Right hindlimb (tissue), 1 donor: ENCODE measurements at regions not wholly inside any gene's neighbourhood (a gene's known extent, or its start where the extent isn't known, plus 50 kb on each side); places are given as distances from the start of the nearest gene placed in this dataset.
"Not testable (repeated sequence)": the region's sequence is repeated elsewhere in the genome, so short reads cannot be mapped to it uniquely, and the experiment has no call there.

ENCODE experiments used
- DNase-seq: peaks from one replicate; pipeline ENCODE4 v3.0.0-alpha.2; 2018

DNA sequence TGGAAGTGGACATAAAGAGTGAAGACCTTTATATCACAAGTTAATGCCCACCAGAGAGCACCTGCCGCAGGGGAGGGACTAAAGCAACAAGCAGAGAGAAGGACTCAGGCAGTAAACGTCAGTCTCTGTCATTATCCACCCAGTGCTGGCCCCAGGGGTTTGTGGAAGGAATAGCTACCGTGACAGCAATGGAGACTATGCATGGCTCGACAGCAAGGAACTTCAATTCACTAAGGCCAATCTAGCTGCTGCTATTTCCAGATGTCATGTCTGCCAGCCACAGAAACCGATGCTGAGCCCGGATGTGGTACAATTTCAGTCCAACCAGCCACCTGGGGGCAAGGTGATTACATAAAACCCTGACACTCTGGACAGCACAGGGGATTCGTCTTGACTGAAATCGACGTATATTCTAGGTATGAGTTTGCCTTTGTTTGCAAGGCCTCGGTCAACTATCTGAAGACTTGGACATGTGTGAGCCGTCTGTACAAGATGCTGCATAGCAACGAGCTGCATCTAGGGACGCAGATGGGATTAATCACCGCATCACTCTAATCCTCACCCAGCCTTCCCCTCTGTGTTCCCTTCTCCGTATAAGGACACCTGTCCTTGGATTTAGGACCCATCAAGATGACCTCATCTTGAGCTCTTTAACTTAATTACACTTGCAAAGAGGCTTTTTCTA, 154.1 kb upstream of the SH3BP4 start:
- no peak for DNase-seq

DNA sequence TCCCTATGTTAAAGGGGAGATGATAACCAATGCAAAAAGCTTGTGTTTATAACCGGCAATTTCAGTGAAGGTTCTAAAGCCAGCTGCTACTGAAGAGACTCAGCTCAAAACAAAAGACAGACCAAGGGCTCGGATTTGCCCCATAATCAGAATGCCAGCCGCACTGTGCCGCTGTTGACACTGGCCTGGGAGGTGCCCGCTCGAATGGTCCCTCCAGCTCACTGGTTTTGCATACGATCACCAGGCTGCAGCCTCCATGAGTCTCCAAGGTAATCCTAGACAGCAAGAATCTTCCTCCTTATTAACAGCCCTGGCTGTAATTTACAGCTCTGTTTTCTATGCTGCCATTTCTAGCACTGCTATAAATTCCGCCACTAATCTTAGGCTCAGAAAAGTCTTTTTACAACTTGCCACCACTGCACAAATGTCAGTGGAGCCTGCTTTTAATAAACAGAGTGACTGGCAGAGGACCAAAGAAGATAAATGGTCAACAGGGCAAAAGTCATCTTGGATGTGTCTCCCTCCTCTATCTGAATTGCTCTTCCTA, 155.7 kb upstream of the SH3BP4 start:
- no peak for DNase-seq

DNA sequence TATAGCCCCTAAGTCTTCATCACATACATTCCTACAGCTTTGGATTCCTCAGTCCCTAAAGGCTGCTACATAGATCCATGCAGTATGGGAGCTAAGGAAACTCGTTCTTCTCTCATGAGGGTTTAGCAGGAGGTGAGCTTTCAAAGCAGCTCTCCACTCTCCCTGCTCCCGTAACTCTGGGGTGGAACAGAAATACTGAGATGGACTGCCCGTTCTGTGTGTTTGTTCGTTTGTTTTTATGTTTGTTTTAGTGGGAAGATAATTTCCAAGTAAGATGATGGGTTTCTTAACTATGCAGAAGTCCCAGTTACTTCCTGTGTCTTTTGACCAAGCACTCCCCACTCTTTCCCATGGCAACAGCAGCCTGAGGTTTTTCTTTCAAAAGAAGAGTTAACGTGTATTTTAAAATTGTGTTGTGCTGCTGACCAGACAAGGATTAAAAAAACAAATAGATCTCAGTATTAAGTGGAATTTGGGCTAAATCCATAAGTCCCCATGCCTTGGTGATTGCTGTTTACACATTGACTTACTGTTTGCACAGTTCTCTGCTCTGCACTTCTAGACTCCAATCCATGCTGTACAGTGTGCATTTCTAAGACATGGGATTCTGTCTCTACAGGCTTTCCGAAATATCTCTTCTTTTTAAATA, 156.4 kb upstream of the SH3BP4 start:
- DNase-seq = no peak

DNA sequence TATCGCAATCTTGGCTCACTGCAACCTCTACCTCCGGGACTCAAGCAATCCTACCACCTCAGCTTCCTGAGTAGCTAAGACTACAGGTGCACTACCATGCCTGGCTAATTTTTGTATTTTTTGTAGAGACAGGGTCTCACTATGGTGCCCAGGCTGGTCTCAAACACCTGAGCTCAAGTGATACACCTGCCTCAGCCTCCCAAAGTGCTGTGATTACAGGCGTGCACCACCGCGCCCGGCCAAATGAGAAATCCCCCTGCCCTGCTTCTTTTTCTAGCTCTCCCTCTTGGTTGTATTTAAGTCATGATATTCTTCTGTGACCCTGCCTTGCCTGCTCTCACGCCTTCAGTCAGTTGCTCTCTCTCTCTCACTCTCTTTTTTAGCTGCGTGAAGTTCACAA, 157.0 kb upstream of the SH3BP4 start:
- DNase-seq = no peak

DNA sequence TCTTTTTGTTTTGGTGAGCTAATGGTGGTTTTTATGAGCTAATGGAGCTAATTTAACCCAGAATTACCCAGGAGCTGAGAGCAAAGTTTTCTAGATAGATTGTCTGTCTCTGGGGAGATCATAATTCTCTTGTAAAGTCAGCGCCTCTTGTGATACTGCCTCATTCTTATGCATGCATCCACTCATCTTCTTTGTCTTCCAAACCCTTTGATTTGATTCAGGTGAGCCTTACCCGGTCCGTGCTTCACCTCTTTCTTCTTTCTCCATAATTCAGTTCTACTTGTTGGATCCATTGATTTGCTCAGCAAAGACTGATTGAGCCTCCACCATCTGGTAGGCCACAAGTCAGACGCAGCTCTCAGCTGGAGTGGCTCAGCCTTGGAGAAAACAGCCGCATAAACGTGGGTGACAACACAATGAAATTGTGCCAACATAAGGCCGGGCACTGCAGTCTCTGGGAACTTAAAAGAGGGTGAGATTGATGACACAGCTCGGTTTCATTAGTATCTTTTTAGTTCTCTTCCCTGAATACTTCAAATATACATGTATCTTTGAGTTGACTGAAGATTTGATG, 158.5 kb upstream of the SH3BP4 start:
- no peak for DNase-seq

DNA sequence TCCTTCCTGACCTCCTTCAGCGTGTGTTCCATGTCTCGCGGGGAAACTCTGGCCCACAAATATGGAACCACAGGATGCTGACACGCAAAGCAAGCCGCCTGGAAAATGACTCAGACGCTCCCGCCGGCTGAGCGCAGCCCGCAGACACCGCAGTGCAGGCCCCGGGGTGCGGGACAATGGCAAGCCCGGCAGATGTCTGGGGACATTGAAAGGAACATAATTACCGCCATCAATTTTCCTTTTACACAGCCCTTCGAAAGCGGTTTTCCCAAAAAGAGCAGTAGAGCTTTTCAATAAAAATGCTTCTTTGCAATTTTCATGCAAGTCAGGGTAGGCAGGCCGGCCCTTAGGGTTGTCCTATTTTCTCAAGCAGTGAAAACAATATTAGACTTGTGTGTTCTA, 159.2 kb upstream of the SH3BP4 start:
- peak; percentile 51 for DNase-seq

DNA sequence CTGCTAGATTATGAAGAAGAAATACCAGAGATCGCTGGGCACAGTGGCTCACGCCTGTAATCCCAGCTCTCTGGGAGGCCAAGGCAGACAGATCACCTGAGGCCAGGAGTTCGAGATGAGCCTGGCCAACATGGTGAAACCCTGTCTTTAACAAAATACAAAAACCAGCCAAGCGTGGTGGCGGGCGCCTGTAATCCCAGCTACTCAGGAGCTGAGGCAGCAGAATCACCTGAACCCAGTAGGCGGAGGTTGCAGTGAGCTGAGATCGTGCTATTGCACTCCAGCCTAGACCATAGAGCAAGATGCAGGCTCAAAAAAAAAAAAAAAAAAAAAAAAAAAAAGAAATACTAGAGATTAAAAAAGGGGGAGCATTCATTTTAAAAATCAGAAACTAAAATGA, 159.7 kb upstream of the SH3BP4 start:
- DNase-seq = not testable (repeated sequence)

DNA sequence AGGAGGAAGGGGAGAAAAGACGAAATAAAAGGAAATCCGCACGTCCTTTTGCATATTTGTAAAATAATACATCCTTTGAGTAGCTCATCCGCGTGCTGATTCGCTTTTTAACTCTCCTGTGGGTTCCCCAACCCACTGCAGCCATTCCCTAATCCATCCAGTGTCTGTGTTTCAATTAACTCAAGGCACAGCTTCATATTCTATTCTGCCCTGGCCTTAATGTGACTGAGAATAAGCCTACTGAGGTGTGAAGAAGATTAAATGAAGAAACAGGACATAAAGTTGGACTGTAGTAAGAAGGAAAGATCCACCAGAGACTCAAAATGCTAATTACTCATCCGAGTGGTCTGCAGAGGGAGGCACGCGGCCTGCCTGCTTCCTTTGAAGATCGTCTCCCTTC, 161.4 kb upstream of the SH3BP4 start:
- no peak for DNase-seq

DNA sequence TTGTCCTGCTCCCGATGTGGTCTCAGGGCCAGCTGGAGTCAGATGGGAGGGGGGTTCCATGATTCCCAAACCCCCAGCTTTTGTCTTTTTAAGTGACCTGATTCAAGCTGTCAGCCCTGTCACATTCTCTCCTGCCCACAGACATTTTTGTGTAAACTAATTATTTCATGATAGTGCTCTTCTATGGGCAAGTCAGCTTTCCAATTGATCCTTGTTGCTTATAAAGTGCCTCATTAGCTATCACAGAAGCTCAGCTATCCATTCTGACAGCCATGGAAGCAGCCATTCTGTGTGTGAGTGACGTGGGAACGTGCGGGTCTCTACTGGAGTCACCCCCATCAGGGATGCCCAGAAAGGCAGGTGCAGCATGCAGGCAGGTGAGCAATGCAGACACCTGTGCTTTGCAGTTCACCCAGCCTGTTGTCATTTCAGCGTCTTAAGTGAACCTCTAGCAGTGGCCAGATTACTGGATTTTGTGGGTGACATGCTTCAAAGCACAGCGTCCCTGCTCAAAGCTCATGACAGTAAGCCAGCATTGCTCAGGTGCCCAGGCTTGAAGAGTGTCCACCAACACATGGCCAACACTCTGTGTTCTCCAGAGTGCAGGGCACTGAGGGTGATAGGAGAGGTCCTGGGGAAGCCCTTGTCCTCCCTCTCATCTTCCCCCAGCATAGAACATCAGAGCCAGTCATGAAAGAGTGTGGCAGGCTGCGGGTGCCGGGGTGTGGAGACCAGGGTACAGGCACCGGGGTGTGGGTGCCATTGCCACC, 162.1 kb upstream of the SH3BP4 start:
- no peak for DNase-seq

DNA sequence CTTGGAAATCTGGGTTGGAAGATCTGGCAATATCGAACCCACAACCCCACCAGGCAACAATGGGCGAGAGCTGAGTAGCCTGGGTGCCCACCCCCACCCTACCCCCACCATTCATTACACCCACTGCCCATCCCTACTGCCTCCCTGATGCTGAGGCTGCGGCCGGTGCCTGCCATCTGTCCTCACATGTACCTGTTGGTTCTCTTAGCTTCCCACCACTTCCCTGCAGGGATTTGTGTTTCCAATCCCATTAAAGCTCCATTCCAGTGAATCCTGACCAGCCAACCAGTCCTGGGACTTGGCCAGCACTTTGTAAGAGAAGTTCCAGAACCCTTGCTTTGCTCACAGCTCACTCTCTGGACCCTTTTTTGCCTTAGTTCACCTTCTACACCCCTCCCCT, 163.0 kb upstream of the SH3BP4 start:
- DNase-seq = no peak

DNA sequence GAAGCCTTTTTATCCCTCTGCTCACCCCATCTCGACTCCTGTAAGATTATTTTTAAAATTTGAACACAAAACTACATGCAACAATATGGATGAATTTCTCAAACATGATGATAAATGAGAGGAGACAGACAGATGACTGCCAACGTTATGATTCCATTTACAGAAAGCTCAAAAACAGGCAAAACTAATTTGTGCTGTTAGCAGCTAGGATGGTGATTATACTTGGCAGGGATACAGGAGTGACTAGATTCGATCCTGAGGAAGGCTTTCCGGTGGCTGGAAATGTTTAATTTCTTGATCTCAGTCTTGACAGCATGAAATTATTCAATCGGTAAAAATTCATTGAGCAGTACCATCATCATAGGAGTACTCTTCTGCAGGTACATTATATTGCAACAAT, 163.4 kb upstream of the SH3BP4 start:
- no peak for DNase-seq

DNA sequence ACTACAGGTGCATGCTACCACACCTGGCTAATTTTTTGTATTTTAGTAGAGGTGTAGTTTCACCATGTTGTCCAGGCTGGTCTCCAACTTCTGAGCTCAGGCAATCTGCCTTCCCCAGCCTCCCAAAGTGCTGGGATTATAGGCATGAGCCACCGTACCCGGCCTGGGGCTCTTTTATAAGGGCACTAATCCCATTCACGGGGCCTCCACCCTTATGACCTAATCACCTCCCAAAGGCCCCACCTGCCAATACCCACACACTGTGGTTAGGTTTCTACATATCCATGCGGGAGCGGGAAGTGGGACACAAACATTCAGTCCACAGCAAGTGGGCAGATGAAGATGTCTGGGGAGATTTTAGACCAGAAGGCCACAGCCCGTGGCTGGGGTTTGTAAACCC, 164.7 kb upstream of the SH3BP4 start:
- no peak for DNase-seq

DNA sequence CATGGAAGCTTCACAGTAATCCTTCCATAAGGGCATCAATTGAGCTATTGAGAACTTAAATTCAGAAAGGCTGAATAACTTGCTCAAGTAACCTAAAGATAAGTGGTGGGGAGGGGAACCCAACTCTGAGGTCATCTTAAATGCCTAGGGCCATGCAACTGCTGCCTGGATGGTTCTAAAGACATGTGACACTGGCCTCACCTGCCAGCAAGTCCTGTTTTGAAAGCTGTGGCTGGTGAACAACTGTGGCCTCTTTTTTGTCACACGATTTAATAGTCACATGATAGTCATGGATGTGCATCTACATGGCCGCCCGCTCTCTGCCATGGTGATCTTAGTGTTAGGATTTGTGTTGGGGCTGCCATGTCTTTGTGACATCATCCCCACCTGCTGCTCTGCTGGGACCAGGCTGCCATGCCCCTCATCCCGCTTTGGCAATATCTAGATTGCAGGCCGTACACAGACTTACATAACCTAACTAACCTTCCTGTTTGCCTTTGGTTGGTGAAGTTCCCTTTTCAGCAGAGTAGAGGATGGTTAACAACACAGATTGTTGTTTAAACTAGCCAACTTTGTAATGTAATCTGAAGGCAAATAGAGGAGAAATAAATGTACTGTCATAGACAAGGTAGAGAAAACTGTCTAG, 177.9 kb upstream of the SH3BP4 start:
- DNase-seq = no peak

DNA sequence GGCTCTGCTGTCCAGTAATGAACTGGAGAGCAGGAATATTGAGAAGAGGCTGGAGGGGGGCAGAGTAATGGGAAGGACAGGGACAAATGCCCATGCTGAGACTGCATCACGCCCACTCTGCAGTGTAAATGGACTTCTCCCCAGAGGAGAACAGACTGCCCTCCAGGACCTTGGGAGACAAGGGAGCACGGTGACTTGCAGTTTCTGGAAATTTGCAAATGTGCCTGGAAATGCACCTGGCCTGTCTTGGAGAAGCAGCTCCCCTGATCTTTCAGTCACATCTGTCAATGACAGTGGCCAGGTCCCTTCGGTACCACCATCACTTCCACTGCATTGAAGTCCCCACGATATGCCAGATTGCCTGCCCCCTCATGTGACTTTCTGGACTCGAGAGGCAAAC, 178.7 kb upstream of the SH3BP4 start:
- no peak for DNase-seq

DNA sequence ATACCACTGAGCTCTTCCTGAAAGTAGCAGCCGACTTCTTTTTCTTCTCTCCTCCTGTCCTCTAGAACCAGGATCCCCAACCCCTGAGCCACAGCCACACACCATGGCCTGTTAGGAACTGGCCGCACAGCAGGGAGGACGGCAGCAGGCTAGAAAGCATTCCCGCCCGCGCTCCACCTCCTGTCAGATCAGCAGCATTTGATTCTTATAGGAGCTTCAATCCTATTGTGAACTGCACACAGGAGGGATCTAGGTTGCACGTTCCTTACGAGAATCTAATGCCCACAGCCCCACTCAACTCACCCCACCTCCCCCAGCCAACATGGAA, 179.1 kb upstream of the SH3BP4 start:
- no peak for DNase-seq

DNA sequence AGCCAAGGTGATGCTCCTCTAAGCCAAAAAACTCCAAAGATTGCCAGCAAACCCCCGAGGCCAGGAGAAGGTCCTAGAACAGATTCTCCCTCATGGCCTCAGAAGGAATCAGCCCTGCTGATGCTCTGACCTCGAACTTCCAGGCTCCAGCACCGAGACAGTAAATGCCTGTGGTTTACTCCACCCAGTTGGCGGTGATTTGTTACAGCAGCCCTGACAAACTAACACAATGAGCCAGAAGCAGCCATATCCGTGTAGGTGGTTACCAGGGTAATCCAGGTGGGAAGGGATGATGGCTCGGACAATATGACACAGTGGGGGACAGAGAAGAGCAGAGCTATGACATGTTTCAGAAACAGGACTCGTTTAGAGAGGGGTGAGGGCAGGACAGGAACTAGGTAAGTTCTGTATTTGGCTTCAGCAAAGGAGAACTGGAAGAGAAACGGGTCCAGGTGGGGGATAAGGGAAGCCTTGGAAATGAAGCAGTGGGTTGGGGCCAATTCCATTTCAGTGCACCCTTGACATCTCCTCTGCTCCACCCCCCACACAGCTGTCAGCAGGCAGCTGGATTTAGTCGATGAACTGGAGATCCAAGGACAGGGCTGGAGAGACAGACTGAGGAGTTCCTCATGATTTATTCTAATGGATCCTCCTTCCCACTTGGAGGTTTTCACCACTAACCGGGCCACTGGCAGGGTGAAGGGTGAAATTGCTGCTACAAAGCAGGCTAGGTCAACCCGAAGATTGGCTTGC, 179.7 kb upstream of the SH3BP4 start:
- DNase-seq = peak; percentile 72

DNA sequence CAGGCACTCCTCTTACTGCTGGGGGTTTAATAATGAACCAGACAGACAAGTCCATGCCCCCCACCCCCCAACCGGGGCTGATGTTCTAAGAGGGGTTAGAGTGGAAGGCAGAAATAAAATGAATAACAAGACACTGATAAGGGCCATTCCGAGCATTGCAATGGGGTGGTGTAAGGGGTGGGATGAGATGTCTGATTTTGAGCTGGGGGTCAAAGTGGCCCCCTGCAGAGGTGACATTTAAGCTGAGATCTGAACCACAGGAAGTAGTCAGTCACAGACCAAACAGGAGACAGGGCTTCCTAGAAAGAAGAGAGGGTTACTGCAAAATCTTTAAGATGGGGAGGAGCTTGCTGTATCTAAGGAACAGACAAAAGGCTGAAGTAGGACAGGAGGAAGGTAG, 180.6 kb upstream of the SH3BP4 start:
- DNase-seq = no peak

DNA sequence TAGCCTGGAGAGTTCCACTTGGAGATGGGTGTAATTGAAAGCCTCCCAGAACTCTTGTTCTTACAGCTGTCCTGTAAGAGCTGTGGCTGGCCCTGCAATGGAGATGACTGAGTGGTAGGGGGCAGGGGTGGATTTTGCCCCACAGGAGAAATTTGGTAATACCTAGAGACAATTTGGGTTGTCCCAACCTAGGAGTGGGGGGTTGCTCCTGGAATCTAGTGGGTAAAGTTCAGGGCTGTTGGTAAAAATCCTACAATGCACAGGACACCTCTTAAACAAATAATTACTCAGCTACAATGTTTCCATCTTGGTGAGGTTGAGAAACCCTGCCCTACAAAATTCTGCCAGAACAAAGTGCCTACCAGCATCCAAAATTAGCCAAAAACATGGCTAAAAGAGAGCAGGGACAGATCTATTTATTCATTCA, 181.1 kb upstream of the SH3BP4 start:
- no peak for DNase-seq

DNA sequence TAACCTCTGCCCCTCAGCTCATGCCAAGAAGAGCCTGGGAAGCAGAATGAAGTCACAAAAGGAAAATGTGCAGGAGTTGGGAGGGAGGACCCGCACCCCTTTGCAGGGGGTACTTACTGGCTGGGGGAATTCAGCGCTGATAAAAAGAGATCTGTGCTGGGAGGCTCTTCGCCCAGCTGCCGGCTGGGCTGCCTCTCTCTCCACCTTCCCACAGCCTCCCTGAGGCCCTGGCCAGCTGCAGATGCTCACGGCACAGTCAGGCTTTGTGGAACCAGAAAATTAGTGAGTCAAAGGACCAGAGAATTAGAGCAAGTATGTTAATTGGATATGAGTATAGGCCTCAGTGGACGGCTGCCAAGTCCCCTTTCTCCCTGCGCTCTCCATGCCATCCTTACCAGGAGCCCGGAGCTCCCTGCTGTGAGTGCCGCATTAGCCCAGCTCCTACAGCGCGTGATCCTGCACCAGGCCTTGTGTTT, 181.7 kb upstream of the SH3BP4 start:
- peak; percentile 47 for DNase-seq

DNA sequence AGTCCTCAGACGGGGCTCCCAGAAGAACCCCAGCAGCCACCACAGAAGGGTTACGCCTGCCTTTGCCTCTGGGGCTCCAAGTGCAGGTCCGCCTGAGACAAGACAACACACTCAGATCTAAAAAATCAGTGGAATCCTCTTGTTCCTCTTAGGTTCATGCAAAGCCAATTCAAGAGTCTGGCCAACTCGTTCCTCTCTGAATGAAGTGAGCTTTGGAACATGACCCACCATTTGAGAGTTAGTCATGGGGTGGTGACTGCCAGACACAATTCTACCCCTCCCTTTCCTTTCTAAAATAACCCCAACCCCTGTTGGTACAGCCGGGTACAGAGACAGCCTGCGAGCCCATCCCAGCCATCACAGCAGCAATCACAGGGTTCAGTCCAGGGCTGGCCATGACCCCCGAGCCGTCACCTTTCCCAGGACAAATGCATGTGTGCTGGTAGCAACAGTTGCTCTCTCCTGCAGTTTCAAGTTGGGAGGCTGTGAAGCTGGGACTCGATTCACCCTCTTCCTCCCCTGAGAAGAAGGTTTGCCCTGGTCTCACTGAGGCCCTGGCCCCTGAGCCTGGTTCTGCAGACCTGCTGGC, 183.1 kb upstream of the SH3BP4 start:
- DNase-seq = no peak

DNA sequence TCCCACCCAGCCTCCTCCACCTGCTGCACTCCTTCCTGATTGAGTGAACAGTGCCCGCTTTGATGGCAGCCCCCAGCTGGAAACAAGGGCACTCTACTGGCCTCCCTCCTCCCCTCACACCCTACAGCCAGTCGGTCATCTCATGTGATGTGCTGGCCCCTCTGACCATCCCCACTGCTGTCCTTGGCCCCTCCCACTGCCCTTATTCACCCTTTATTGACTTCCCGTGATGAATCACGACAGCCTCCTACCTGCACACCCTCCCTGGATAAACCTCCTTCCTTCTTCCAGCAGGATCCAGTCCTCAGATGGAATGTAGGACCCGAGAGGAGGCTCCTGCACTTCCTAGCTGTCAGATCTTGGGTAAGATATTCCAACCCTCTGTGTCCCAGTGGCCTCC, 186.5 kb upstream of the SH3BP4 start:
- no peak for DNase-seq

DNA sequence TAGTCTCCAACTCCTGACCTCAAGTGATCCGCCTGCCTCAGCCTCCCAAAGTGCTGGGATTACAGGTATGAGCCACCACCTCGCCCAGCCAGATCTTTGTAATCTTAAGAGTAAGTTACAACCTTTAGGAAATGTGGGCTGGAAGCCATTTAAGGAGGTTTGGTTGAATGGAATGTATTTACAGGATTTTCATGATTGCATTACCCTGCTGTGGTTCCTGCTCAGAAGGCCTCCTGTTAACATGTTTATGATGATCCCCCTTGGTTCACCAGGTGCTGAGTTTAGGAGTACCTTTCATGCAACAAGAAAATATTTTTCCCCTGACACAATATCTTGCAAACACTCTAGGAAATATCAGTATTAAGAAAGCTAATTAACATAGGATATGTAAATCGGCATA, 187.4 kb upstream of the SH3BP4 start:
- DNase-seq = no peak
